ENCODE measurements at regions not wholly inside any gene's neighbourhood (a gene's known extent, or its start where the extent isn't known, plus 50 kb on each side); places are given as distances from the start of the nearest gene placed in this dataset.
"Not testable (repeated sequence)": the region's sequence is repeated elsewhere in the genome, so short reads cannot be mapped to it uniquely, and the experiment has no call there.

GRCh38 chr7:46264646-46265045 is 343.6 kb upstream of the IGFBP3 start:
- ATAC-seq (no peak), DNase-seq (no peak)
- no peaks in the 10 kb centered on the region for H3K27me3 ChIP-seq
- H3K4me3 ChIP-seq, result no peak overlapping the region
- peaks cover 0 to 38% (median 16%) of the 10 kb centered on the region in 12 donors for H3K9me3 ChIP-seq
- no peak overlapping the region for H3K27ac ChIP-seq
- WGBS, 4 donors, result 69 to 96% (median 94%) methylated on average over 2 of the region's 2 CpGs
- intact Hi-C loops (cut with DNase I), result no loop called here
- no peaks in the 10 kb centered on the region for H3K4me1 ChIP-seq
- TF ChIP-seq POLR2A (IDR thresholded peaks at IDR 0.05), result no peak
- TF ChIP-seq CTCF (IDR thresholded peaks at IDR 0.05), result no peak
- no peaks in the 10 kb centered on the region for H3K36me3 ChIP-seq

DNA sequence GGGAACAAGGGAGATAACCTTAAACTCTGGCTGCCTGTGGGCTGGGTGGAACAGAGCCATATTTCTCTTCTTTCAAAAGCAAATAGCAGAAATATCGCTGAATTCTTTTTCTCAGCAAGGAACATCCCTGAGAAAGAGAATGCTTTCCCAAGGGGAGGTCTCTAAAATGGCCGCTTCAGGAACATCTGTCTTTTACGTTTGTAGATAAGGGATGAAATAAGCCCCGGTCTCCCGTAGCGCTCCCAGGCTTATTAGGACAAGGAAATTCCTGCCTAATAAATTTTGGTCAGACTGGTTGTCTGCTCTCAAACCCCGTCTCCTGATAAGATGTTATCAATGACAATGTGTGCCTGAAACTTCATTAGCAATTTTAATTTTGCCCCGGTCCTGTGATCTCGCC is 340.6 kb upstream of the IGFBP3 start:
- DNase-seq; H3K27me3 ChIP-seq; H3K4me3 ChIP-seq; H3K36me3 ChIP-seq; ATAC-seq; H3K27ac ChIP-seq; intact Hi-C loops (cut with DNase I); H3K4me1 ChIP-seq: not testable (repeated sequence)
- WGBS, 4 donors, result 89 to 93% (median 91%) methylated on average over 9 of the region's 9 CpGs
- H3K9me3 ChIP-seq, result peaks cover 0 to 38% (median 16%) of the 10 kb centered on the region in 12 donors

DNA sequence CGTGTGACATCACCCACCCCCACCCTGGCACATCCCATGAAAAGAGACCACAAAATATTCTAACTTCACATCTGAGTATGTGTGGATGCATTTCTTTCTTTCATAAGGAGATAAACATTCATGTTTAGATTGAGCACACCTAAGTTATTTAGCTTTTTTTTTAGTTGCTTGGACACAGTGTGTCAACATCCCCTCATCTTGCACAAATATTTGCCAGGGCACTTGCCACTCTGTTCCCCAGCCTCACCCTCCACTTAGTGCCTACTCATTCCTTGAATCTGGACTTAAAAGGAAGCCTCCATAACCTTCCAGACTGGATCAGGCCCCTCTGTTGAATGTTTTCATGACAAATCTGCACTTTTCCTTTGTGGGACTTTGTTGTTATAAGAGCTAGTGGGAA is 338.9 kb upstream of the IGFBP3 start:
- TF ChIP-seq POLR2A (IDR thresholded peaks at IDR 0.05), result no peak
- TF ChIP-seq CTCF (IDR thresholded peaks at IDR 0.05), result no peak
- H3K4me1 ChIP-seq, result no peaks in the 10 kb centered on the region
- 84 to 92% (median 88%) methylated on average over 1 of the region's 1 CpG for WGBS, 4 donors
- no peaks in the 10 kb centered on the region for H3K27me3 ChIP-seq
- peaks cover 0 to 38% (median 16%) of the 10 kb centered on the region in 12 donors for H3K9me3 ChIP-seq
- ATAC-seq (no peak), DNase-seq (no peak)
- H3K36me3 ChIP-seq, result no peaks in the 10 kb centered on the region
- intact Hi-C loops (cut with DNase I), result no loop called here
- H3K27ac ChIP-seq, result no peak overlapping the region
- H3K4me3 ChIP-seq, result no peak overlapping the region

- ATAC-seq (no peak), DNase-seq (no peak)
- Histone ChIP-seq H3K27me3 (no peaks in the 10 kb centered on the region), H3K4me3 (no peak overlapping the region), H3K27ac (no peak overlapping the region), H3K36me3 (no peaks in the 10 kb centered on the region), H3K4me1 (no peaks in the 10 kb centered on the region), H3K9me3 (peaks cover 0 to 31% (median 15%) of the 10 kb centered on the region in 12 donors)
- 85 to 93% (median 90%) methylated on average over 3 of the region's 3 CpGs for WGBS, 4 donors
- TF ChIP-seq POLR2A (IDR thresholded peaks at IDR 0.05) (no peak), CTCF (IDR thresholded peaks at IDR 0.05) (no peak)
- intact Hi-C loops (cut with DNase I), result no loop called here
Observed at GRCh38 chr7:46257761-46258448, 336.8 kb upstream of the IGFBP3 start.

Measured in heart left ventricle (tissue), 16 donors.